ENCODE measurements at regions not wholly inside any gene's neighbourhood (a gene's known extent, or its start where the extent isn't known, plus 50 kb on each side); places are given as distances from the start of the nearest gene placed in this dataset.

DNA sequence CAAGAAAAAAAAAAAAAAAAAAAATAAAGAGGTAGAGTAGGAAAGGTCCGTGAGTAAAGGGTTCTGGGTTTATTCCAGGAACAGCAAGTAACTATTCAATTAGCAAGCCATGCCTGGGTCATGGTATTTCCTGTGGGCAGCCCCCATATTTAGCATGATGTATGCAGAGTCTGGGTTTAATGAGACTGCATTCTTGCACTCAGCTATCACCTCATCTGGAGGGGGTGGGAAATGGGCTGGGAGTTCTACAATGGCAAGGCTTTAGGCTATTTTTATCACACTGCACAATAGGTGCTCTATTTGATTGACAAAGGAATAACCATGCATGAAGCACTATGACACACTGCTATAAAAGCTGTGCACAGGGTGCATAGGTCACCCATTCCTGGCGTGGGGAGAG lies 104.0 kb upstream of the CCL2 start:
- in situ Hi-C loops (cut with HindIII; ENCODE audit: low sequenced_read_pairs) = no loop called here
- no peak for TF ChIP-seq CTCF (IDR thresholded peaks at IDR 0.05; ENCODE audit: low read depth, low read length)
- no peak for DNase-seq (ENCODE audit: low read depth, low spot score)
- no peak overlapping the region for H3K4me3 ChIP-seq (ENCODE audit: low read depth, low read length)

DNA sequence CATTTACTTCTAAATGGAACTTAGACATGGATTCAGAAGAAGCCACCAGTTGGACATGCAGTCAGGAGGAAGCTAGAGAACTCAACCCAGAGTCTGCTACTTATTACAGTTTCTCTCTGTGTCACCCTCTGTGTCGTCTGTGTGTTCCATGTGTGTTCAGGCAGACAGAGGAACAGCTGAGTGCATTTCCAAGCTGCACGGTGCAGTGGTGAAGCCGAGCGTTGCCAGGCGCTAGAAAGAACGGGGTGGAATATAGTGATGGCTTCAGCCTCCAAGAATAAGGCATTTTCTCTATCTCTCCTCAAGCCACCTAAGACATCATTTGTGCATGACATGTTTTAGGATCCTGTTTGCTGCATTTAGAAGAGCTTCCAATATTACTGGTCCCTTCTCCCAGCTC lies 101.1 kb upstream of the CCL2 start:
- DNase-seq (ENCODE audit: low read depth, low spot score) = no peak
- no peak for TF ChIP-seq CTCF (IDR thresholded peaks at IDR 0.05; ENCODE audit: low read depth, low read length)
- in situ Hi-C loops (cut with HindIII; ENCODE audit: low sequenced_read_pairs) = no loop called here
- H3K4me3 ChIP-seq (ENCODE audit: low read depth, low read length) = no peak overlapping the region

DNA sequence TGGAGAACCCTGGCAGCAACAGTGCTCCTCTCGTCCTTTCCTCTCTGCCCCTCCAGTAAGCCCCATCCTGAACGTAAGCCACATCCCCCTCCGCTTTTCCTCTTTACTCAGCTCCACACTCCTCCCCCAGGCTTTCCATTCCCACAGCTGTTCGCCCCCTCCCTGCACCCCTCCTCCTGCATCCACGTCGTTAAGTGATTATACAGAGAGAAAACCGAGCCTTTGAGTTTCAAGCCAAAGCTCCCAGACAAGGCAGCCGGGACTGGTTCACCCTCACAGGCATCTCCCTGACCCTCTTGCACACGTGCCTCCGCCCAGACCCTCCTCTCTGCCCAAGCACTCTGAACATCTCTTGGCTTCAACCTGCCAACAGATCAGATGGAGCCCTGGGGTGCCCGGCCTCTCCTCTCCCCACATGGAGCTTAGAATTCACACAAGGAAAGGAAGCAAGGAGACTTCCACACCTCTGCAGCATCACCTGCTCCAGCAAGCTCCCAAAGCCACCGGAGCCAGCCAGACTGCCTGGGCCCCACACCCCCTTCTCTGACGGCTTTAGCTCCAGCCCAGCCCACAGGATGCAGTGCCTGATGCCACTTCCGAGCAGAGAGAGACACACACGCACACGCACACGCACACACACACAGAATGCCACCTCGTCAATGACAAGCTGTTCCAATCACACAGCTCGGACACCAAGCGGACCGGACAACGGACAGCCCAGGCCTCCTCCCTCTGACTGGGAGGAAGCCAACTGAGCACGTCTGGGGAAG lies 99.9 kb upstream of the CCL2 start:
- no peak overlapping the region for H3K4me3 ChIP-seq (ENCODE audit: low read depth, low read length)
- in situ Hi-C loops (cut with HindIII; ENCODE audit: low sequenced_read_pairs) = no loop called here
- DNase-seq (ENCODE audit: low read depth, low spot score) = no peak
- no peak for TF ChIP-seq CTCF (IDR thresholded peaks at IDR 0.05; ENCODE audit: low read depth, low read length)

GRCh38 chr17:34155947-34156346 lies 99.1 kb upstream of the CCL2 start:
- no peak for TF ChIP-seq CTCF (IDR thresholded peaks at IDR 0.05; ENCODE audit: low read depth, low read length)
- in situ Hi-C loops (cut with HindIII; ENCODE audit: low sequenced_read_pairs) = no loop called here
- no peak for DNase-seq (ENCODE audit: low read depth, low spot score)
- no peak overlapping the region for H3K4me3 ChIP-seq (ENCODE audit: low read depth, low read length)

GRCh38 chr17:34156401-34156740 lies 98.7 kb upstream of the CCL2 start:
- no peak for DNase-seq (ENCODE audit: low read depth, low spot score)
- TF ChIP-seq CTCF (IDR thresholded peaks at IDR 0.05; ENCODE audit: low read depth, low read length) = no peak
- no peak overlapping the region for H3K4me3 ChIP-seq (ENCODE audit: low read depth, low read length)
- in situ Hi-C loops (cut with HindIII; ENCODE audit: low sequenced_read_pairs) = no loop called here

DNA sequence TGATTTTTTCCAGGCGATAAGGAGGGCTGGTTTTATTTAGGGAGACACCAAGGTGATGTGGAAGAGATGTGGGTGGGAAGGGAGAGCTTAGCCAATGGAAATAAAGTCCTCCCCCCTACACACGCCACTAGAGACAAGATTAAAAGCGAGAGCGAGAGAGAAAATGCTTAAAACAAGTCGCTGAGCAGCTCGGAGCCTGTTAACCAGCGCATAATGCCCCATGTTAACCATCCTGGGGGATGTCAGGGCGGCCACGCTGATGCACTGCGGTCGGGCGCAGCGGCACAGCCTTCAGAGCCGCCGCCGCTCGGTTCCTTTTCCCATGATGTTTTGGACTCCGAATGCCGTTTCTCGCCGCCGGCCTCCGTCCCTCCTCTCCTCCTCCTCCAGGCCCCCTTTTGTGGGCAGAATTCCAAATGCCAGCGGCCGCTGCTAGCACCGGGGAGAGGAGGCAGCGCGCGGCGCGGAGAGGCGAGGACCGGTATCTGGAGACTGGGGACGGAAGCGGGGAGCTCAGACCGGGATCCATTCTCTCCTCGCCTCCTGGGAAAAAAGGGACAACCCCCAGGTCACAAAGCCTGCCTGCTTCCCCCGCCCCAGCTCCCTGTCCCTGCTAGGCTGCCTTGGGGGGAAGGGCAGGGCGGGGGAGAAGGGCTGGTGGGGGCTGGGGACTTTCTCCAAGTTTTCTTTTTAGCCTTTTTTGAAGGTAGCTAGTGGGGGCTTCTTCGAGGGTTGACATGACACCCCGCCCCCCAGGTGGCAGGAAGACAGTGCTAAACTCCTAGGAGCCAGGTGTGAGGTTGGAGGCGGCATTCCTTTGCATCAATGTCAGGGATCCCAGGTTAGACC lies 98.1 kb upstream of the CCL2 start:
- H3K4me3 ChIP-seq (ENCODE audit: low read depth, low read length) = no peak overlapping the region
- in situ Hi-C loops (cut with HindIII; ENCODE audit: low sequenced_read_pairs) = no loop called here
- no peak for DNase-seq (ENCODE audit: low read depth, low spot score)
- TF ChIP-seq CTCF (IDR thresholded peaks at IDR 0.05; ENCODE audit: low read depth, low read length) = no peak
